B cell (primary cell): ENCODE measurements at regions not wholly inside any gene's neighbourhood (a gene's known extent, or its start where the extent isn't known, plus 50 kb on each side); places are given as distances from the start of the nearest gene placed in this dataset.
"Not testable (repeated sequence)": the region's sequence is repeated elsewhere in the genome, so short reads cannot be mapped to it uniquely, and the experiment has no call there.

ENCODE experiments used
- CTCF ChIP-seq: fragments of 200-600 bp; IDR thresholded peaks from one replicate; pipeline ENCODE4 v1.8.0; 2022; ENCODE audit warnings: antibody characterized with exemption, mild to moderate bottlenecking
- EZH2 ChIP-seq: IDR thresholded peaks from 2 replicates; pipeline ENCODE4 v1.6.1; 2012; ENCODE audit warnings: borderline replicate concordance, low read depth, mild to moderate bottlenecking, moderate library complexity, low read length; ENCODE audit not compliant: insufficient read depth, poor library complexity, severe bottlenecking

GRCh38 chr15:34521802-34522485 lies 61.5 kb downstream of the GOLGA8B start:
- not testable (repeated sequence) for TF ChIP-seq EZH2, CTCF
